H1 (cell line): ENCODE measurements at regions not wholly inside any gene's neighbourhood (a gene's known extent, or its start where the extent isn't known, plus 50 kb on each side); places are given as distances from the start of the nearest gene placed in this dataset.

ENCODE experiments used
- BCL11A ChIP-seq, 2 experiments: IDR thresholded peaks; one replicate each; pipeline ENCODE4 v1.6.1; 2011; ENCODE audit warnings: low read depth in 2 of 2, low read length in 2 of 2, mild to moderate bottlenecking in 2 of 2
- TAF1 ChIP-seq: IDR thresholded peaks from 2 replicates; pipeline ENCODE4 v1.6.1; 2011; ENCODE audit warnings: mild to moderate bottlenecking, low read depth, low read length
- TF ChIP-seq, protein P1 (sequence below): fragments of 300-600 bp; sonication (generic); IDR thresholded peaks from 2 replicates; pipeline ENCODE4 v1.7.1; 2012; ENCODE audit warnings: low read length, moderate library complexity, mild to moderate bottlenecking, inconsistent platforms; ENCODE audit not compliant: insufficient replicate concordance

- TF ChIP-seq, protein P1, sequence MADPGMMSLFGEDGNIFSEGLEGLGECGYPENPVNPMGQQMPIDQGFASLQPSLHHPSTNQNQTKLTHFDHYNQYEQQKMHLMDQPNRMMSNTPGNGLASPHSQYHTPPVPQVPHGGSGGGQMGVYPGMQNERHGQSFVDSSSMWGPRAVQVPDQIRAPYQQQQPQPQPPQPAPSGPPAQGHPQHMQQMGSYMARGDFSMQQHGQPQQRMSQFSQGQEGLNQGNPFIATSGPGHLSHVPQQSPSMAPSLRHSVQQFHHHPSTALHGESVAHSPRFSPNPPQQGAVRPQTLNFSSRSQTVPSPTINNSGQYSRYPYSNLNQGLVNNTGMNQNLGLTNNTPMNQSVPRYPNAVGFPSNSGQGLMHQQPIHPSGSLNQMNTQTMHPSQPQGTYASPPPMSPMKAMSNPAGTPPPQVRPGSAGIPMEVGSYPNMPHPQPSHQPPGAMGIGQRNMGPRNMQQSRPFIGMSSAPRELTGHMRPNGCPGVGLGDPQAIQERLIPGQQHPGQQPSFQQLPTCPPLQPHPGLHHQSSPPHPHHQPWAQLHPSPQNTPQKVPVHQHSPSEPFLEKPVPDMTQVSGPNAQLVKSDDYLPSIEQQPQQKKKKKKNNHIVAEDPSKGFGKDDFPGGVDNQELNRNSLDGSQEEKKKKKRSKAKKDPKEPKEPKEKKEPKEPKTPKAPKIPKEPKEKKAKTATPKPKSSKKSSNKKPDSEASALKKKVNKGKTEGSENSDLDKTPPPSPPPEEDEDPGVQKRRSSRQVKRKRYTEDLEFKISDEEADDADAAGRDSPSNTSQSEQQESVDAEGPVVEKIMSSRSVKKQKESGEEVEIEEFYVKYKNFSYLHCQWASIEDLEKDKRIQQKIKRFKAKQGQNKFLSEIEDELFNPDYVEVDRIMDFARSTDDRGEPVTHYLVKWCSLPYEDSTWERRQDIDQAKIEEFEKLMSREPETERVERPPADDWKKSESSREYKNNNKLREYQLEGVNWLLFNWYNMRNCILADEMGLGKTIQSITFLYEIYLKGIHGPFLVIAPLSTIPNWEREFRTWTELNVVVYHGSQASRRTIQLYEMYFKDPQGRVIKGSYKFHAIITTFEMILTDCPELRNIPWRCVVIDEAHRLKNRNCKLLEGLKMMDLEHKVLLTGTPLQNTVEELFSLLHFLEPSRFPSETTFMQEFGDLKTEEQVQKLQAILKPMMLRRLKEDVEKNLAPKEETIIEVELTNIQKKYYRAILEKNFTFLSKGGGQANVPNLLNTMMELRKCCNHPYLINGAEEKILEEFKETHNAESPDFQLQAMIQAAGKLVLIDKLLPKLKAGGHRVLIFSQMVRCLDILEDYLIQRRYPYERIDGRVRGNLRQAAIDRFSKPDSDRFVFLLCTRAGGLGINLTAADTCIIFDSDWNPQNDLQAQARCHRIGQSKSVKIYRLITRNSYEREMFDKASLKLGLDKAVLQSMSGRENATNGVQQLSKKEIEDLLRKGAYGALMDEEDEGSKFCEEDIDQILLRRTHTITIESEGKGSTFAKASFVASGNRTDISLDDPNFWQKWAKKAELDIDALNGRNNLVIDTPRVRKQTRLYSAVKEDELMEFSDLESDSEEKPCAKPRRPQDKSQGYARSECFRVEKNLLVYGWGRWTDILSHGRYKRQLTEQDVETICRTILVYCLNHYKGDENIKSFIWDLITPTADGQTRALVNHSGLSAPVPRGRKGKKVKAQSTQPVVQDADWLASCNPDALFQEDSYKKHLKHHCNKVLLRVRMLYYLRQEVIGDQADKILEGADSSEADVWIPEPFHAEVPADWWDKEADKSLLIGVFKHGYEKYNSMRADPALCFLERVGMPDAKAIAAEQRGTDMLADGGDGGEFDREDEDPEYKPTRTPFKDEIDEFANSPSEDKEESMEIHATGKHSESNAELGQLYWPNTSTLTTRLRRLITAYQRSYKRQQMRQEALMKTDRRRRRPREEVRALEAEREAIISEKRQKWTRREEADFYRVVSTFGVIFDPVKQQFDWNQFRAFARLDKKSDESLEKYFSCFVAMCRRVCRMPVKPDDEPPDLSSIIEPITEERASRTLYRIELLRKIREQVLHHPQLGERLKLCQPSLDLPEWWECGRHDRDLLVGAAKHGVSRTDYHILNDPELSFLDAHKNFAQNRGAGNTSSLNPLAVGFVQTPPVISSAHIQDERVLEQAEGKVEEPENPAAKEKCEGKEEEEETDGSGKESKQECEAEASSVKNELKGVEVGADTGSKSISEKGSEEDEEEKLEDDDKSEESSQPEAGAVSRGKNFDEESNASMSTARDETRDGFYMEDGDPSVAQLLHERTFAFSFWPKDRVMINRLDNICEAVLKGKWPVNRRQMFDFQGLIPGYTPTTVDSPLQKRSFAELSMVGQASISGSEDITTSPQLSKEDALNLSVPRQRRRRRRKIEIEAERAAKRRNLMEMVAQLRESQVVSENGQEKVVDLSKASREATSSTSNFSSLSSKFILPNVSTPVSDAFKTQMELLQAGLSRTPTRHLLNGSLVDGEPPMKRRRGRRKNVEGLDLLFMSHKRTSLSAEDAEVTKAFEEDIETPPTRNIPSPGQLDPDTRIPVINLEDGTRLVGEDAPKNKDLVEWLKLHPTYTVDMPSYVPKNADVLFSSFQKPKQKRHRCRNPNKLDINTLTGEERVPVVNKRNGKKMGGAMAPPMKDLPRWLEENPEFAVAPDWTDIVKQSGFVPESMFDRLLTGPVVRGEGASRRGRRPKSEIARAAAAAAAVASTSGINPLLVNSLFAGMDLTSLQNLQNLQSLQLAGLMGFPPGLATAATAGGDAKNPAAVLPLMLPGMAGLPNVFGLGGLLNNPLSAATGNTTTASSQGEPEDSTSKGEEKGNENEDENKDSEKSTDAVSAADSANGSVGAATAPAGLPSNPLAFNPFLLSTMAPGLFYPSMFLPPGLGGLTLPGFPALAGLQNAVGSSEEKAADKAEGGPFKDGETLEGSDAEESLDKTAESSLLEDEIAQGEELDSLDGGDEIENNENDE: no peak
- no peak for TF ChIP-seq TAF1
- TF ChIP-seq BCL11A (IDR thresholded peaks at IDR 0.05; ENCODE audit: low read depth in 2 of 2, low read length in 2 of 2): no peak
- TF ChIP-seq, all 59 proteins: peak for 0
Measured at GRCh38 chr3:165355316-165355715, 159.1 kb upstream of the SLITRK3 start (continued).
